Keratinocyte (primary cell): ENCODE measurements at regions not wholly inside any gene's neighbourhood (a gene's known extent, or its start where the extent isn't known, plus 50 kb on each side); places are given as distances from the start of the nearest gene placed in this dataset.

Source experiments
- DNase-seq: peaks from one replicate; pipeline ENCODE4 v3.0.0-alpha.2; 2011; ENCODE audit warnings: low read depth, missing footprints, low spot score
- FAIRE-seq: peaks from 2 replicates; lab custom pipeline; 2011; peaks lifted over from hg19 to GRCh38; lab: Jason Lieb, UNC
- H2AFZ ChIP-seq: 2 replicates; pipeline ENCODE4 v1.6.0; 2012; ENCODE audit warnings: low read length, control low read depth, inconsistent platforms; ENCODE audit not compliant: control insufficient read depth
- H3K27ac ChIP-seq: 2 replicates; pipeline ENCODE4 v1.5.1; 2011; ENCODE audit warnings: low read length; ENCODE audit not compliant: control insufficient read depth, insufficient read depth
- H3K27me3 ChIP-seq: 3 replicates; pipeline ENCODE4 v1.6.0; 2011; ENCODE audit warnings: low read length; ENCODE audit not compliant: control insufficient read depth, insufficient read depth; ENCODE audit errors: extremely low read depth
- H3K36me3 ChIP-seq, 2 experiments: 2 replicates in 1 of 2; 3 replicates in 1 of 2; pipeline ENCODE4 v1.5.1; 2011; ENCODE audit warnings: low read length in 2 of 2, mild to moderate bottlenecking in 1 of 2; ENCODE audit not compliant: control insufficient read depth in 2 of 2, insufficient read depth in 2 of 2; ENCODE audit errors: extremely low read depth in 1 of 2
- H3K4me1 ChIP-seq: 3 replicates; pipeline ENCODE4 v1.5.1; 2011; ENCODE audit warnings: low read length; ENCODE audit not compliant: control insufficient read depth, insufficient read depth; ENCODE audit errors: extremely low read depth
- H3K4me2 ChIP-seq: 3 replicates; pipeline ENCODE4 v1.6.0; 2011; ENCODE audit warnings: low read depth, low read length; ENCODE audit not compliant: control insufficient read depth, insufficient read depth; ENCODE audit errors: extremely low read depth
- H3K4me3 ChIP-seq, 3 experiments: fragments of 200-600 bp in 1 of 3; sonication (generic) in 1 of 3; 2 replicates in 2 of 3; 3 replicates in 1 of 3; pipeline ENCODE4 v1.5.1; 2011 to 2016; ENCODE audit warnings: low read length in 3 of 3, mild to moderate bottlenecking in 3 of 3, control low read depth in 2 of 3, inconsistent platforms in 1 of 3, low read depth in 1 of 3, mixed read lengths in 1 of 3, mixed run types in 1 of 3, moderate library complexity in 1 of 3; ENCODE audit not compliant: control insufficient read depth in 2 of 3, insufficient read depth in 2 of 3; ENCODE audit errors: extremely low read depth in 1 of 3
- H3K79me2 ChIP-seq: 2 replicates; pipeline ENCODE4 v1.6.0; 2012; ENCODE audit warnings: low read length; ENCODE audit not compliant: control insufficient read depth, insufficient read depth
- H3K9ac ChIP-seq: 3 replicates; pipeline ENCODE4 v1.6.0; 2011; ENCODE audit warnings: low read length; ENCODE audit not compliant: control insufficient read depth, insufficient read depth; ENCODE audit errors: extremely low read depth
- H3K9me1 ChIP-seq: 3 replicates; pipeline ENCODE4 v1.6.0; 2011; ENCODE audit warnings: low read length; ENCODE audit not compliant: control insufficient read depth, insufficient read depth; ENCODE audit errors: extremely low read depth
- H3K9me3 ChIP-seq: 2 replicates; pipeline ENCODE4 v1.5.1; 2012; ENCODE audit warnings: low read depth, low read length; ENCODE audit not compliant: control insufficient read depth
- H4K20me1 ChIP-seq: 3 replicates; pipeline ENCODE4 v1.6.0; 2011; ENCODE audit warnings: low read length; ENCODE audit not compliant: control insufficient read depth, insufficient read depth; ENCODE audit errors: extremely low read depth
- EZH2 ChIP-seq: IDR thresholded peaks from one replicate; pipeline ENCODE4 v1.6.1; 2012; ENCODE audit warnings: inconsistent platforms, mild to moderate bottlenecking, low read length, moderate library complexity
- dilution Hi-C: fragments of 300-500 bp; cut with MboI; formaldehyde crosslinking; loops from one replicate; pipeline ENCODE4 v1.7.0; 2020; ENCODE audit warnings: low sequenced_read_pairs; ENCODE audit not compliant: extremely low pct_ligation_motif_present
- TF ChIP-seq, protein P1 (sequence below), 3 experiments: IDR thresholded peaks in 1 of 3; conservative IDR thresholded peaks in 1 of 3; optimal IDR thresholded peaks in 1 of 3; 2 replicates in 2 of 3; 3 replicates in 1 of 3; pipeline versions ENCODE3 to v1.5.1; 2011; ENCODE audit warnings: low read length in 3 of 3, mild to moderate bottlenecking in 3 of 3, moderate library complexity in 2 of 3, control low read depth in 1 of 3, inconsistent platforms in 1 of 3; ENCODE audit not compliant: insufficient read depth in 2 of 3; ENCODE audit errors: extremely low read depth in 1 of 3

DNA sequence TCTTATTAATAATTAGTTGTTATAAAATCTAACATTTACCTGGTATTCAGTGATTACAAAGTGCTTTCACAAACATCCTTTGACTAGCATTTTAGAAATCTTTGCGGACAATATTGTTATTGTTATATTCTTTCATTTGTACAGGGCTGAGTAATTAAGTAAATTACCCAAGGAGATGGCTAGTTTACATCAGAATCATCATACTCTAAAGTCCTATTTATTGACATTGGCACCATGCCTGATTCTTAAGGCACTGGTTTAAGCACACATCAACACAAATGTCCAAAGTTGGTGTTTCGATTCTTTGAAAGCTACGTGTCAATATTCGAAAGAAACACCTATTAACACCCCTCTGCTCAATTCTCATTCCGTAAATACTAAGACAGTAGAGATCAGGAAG is 424.6 kb upstream of the CHRM3 start:
- no peak for DNase-seq
- H2AFZ ChIP-seq = no peak overlapping the region
- no peaks in the 10 kb centered on the region for H3K79me2 ChIP-seq

DNA sequence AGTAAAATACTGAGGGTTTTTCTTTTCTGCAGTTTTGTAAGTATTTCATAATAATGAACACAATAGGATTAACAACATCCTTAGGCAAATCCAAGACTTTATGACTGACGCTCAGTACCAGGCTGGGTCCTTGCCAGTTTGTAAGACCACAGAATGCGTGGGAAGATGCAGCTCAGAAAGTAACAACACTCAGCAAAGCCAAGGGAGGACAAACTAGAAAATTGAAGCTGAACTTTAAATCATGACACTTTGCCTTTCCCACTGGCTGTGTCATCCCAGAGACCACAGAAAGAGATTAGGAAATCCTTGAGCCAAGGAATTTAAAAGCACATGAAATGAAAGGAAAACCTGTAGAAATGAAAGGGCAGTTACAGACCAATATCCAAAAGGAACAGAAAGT is 426.3 kb upstream of the CHRM3 start:
- no peak overlapping the region for H3K9ac ChIP-seq

More for the DNA sequence above, 424.6 kb upstream of the CHRM3 start:
- H3K27me3 ChIP-seq = no peaks in the 10 kb centered on the region
- no peak overlapping the region for H3K27ac ChIP-seq
- no peaks in the 10 kb centered on the region for H3K9me3 ChIP-seq
- no peak for FAIRE-seq
- H3K4me3 ChIP-seq = no peak overlapping the region
- no peaks in the 10 kb centered on the region for H3K36me3 ChIP-seq
- no peak for TF ChIP-seq EZH2
- TF ChIP-seq, protein P1, sequence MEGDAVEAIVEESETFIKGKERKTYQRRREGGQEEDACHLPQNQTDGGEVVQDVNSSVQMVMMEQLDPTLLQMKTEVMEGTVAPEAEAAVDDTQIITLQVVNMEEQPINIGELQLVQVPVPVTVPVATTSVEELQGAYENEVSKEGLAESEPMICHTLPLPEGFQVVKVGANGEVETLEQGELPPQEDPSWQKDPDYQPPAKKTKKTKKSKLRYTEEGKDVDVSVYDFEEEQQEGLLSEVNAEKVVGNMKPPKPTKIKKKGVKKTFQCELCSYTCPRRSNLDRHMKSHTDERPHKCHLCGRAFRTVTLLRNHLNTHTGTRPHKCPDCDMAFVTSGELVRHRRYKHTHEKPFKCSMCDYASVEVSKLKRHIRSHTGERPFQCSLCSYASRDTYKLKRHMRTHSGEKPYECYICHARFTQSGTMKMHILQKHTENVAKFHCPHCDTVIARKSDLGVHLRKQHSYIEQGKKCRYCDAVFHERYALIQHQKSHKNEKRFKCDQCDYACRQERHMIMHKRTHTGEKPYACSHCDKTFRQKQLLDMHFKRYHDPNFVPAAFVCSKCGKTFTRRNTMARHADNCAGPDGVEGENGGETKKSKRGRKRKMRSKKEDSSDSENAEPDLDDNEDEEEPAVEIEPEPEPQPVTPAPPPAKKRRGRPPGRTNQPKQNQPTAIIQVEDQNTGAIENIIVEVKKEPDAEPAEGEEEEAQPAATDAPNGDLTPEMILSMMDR (optimal IDR thresholded peaks at IDR 0.05 in 1 of 3, IDR thresholded peaks at IDR 0.05 in 1 of 3, conservative IDR thresholded peaks at IDR 0.05 in 1 of 3; ENCODE audit: extremely low read depth in 1 of 3, insufficient read depth in 2 of 3, low read length in 3 of 3) = no peak
- H3K4me1 ChIP-seq = no peaks in the 10 kb centered on the region
- H3K4me2 ChIP-seq = no peak overlapping the region
- no peaks in the 10 kb centered on the region for H4K20me1 ChIP-seq
- H3K9ac ChIP-seq = no peak overlapping the region
- no peaks in the 10 kb centered on the region for H3K9me1 ChIP-seq
- dilution Hi-C loops = no loop called here

More for the DNA sequence above, 426.3 kb upstream of the CHRM3 start:
- Histone ChIP-seq H3K4me3 (no peak overlapping the region), H4K20me1 (no peaks in the 10 kb centered on the region), H3K36me3 (no peaks in the 10 kb centered on the region), H2AFZ (no peak overlapping the region), H3K9me1 (no peaks in the 10 kb centered on the region), H3K27me3 (no peaks in the 10 kb centered on the region), H3K4me2 (no peak overlapping the region), H3K27ac (no peak overlapping the region), H3K79me2 (no peaks in the 10 kb centered on the region), H3K4me1 (no peaks in the 10 kb centered on the region), H3K9me3 (no peaks in the 10 kb centered on the region)
- FAIRE-seq = no peak
- DNase-seq = no peak
- no peak for TF ChIP-seq EZH2
- TF ChIP-seq, protein P1 (optimal IDR thresholded peaks at IDR 0.05 in 1 of 3, IDR thresholded peaks at IDR 0.05 in 1 of 3, conservative IDR thresholded peaks at IDR 0.05 in 1 of 3; ENCODE audit: extremely low read depth in 1 of 3, insufficient read depth in 2 of 3, low read length in 3 of 3) = no peak
- dilution Hi-C loops = no loop called here
